SKM-1 treated with dmso at 0.1 percent for 144 hours (cell line): ENCODE measurements at regions not wholly inside any gene's neighbourhood (a gene's known extent, or its start where the extent isn't known, plus 50 kb on each side); places are given as distances from the start of the nearest gene placed in this dataset.

Experiments used
- DNase-seq: peaks from one replicate; lab custom pipeline; 2025; ENCODE audit not compliant: unreplicated experiment; lab: John Stamatoyannopoulos, UW

DNA sequence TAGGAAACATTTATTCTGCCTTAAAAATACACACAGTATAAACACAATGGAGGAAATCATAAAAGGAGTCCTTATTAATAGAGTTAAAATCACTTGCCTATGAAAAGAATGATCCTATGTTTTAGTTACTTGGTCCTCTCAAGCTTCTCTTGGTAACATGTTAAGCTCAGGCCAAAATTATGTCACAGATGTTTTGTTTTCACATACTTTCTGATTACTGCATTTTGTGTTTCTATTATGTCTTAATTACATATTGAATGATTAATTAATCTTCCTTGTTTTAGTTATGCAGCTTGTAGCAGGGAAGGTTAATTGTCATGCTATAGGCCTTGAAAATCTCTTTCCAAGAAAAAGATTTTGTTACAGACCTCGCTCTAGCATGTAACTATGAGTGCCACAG, 406.0 kb downstream of the PLA2G4A start:
- no peak for DNase-seq

DNA sequence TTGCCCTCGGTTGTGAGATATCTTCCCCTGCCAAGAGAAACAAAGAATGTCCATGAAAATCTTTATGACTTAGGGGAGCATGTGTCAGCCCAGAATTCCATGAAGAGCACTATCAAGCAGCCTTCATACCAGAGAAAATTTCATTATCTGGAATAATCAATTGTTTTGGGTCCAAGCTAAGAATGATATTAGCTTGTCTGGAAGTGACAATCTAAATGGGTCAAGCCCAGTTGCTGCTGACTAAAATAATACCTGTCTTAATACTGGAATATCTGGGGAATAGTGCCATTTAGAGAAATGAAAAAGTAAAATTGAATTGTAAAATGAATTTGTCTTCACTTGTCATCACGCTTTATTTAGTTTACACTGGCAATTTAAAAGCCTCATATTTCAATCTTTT, 407.4 kb downstream of the PLA2G4A start:
- DNase-seq, result no peak

DNA sequence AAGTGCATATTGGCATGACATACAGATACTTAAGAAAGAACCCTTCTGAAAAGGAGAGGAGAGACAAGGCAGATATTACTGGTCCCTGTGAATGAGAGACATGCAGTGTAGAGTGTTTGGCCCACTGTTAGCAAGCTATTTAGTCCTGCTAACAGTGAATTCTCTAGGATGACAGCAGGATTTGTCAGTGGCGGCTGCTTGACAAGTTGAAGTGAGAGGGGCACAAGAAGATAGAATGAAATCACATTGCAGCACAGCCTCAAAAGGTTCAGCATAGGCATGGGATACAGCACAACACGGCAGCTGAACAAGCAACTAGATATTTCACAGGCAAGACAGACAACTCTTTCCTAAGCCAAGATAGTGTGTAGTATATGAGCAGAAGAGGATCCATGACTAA, 407.9 kb downstream of the PLA2G4A start:
- DNase-seq, result no peak

DNA sequence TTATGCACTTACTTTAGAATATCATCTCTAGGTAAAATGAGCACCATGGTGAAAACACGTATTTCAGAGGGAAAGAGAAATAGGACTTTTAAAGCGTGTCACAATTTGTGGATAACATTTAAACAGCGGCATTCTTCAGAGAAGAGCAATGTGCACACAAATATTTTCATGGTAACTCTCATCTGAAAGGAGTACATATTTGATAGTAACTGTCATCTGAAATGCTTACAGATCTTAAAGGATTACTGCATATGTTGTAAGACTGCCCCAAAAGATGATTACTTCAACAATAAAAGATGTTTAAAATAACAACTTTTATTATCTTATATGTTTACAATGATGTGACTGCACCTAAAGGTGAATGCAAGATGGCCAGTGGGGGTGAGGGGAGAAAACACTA, 408.8 kb downstream of the PLA2G4A start:
- DNase-seq, result no peak

DNA sequence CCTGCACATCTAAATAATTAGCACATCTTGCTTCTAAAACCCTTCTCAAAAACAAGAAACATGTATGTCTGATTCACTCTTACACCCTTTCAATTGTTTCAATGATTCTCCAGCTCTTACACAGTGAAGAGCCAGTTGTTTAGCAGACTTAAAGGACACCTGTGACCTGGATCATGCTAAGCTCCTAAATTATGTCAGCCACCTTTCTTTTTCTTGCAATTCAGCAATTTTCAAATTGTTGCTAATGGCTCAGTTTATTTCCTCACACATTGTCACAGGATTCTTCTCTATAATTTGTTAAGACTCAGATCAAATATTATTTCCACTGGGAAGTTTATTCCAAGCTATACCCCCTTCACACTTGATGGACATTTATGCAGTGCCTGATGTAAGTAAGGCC, 413.2 kb downstream of the PLA2G4A start:
- DNase-seq, result no peak

DNA sequence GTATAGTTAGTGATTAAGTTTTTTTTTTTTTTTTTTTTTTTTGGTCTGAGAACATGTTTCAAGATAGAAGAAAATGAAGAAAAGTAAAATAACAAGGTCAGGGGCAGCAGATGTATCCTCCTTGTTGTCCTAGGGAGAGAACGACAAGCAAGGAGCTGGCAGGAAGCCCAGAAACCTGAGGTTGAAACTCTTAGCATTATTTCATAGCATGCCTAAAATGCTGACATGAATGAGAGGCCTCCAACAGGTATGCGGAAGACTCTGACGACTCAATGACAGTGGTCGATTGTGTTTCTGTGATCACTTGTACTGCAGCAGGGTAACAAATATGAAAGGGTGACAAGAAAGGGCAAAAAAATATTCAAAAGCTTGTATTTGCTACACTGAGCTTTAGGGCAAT, 415.9 kb downstream of the PLA2G4A start:
- no peak for DNase-seq

DNA sequence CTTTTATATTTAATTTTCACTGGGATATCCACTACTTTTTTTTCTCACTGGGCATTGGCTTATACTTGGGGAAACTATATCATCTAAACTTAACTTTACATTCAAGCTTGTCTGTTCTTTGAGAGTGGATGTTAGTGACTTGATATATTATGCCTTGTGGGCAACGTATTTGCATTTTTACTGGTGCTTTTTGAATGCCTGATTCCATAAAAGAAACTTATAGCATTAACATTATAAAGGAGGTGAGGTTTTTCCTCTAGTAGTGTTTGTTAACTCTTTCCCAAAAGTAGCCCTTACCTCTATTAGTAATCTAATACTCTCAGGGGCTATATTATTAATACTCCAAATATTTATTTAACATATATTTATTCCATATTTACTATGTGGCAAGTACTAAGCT, 416.5 kb downstream of the PLA2G4A start:
- DNase-seq, result no peak

DNA sequence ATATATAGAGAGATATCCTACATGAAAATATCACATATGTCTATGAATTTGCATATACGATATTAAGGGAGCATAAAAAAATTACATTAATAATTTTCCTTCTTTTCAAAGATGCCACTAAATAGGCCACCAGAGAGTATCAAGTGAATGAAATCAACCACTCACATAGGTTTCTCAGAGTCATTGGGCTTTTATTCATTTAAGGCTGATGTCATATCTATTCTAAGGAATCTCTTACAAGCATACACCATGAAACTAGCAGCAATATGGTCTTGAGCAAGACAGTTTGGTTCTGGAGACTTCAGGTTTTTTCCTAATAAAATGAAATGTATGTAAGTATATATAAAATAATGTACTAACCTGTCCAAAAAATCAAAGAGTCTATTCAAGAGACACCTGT, 420.4 kb downstream of the PLA2G4A start:
- no peak for DNase-seq

DNA sequence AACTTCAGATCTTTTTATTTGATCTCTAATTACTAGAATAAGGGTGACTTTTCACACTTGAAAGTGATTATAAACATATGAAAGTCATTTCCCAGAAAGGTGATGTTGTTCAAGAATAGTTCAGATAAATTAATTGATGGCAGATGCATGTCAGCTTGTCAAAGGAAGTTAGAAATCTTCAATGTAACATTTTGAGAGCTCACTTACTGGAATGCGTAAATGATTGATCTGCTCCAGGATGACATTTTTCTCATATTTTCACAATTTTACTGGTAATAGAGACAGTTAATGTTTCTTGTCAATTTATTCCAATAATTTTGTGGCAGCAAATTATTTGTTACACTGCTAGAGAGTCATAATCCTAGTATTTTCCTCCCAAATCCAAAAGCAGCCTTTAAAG, 424.2 kb downstream of the PLA2G4A start:
- no peak for DNase-seq

DNA sequence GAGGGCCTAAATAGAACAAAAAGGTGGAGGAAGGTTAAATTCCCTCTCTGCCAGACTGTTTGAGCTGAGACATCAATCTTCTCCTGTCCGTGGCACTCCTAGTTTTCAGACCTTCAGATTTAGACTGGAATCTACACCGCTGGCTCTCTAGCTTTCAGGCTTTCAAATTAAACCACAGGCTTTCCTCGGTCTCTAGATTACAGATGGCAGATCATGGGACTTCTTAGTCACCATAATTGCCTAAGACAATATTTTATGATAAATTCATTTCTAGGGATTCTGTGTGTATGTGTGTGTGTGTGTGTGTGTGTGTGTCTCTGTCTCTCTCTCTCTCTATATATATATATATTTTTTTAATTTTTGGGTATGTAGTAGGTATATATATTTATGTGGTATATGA, 428.7 kb downstream of the PLA2G4A start:
- DNase-seq, result no peak

DNA sequence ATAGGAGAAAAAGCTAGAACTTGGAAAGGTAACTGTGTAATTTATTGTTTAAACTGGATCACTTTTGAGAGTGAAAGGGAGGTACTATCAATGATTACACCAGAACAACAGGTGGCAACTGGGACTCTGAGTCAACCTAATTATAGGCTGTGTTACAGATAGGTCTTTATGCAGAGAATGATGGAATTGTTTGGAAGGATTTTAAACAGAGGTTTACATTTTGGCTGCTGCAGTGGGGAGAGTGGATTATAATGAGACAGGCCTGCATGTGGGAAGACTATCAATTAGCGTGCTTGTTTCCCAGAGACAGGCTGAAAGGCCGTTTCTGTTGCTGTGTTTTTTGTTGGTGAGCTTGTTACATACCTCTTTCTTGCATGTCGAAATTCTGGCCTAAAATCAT, 432.9 kb downstream of the PLA2G4A start:
- DNase-seq, result no peak

DNA sequence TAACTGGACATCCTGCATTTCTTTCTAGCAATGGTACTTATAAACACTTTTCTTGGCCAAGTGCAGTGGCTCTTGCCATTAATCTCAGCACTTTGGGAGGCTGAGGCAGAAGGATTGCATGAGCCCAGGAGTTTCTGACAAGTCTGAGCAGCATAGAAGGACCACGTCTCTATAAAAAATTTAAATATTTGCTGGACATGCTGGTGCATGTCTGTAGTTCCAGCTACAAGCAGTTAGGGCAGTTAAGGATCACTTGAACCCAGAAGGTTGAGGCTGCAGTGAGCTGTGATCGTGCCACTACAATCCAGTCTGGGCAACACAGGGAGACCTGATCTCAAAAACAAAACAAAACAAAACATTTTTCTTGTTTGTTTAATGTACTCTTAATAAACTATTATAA, 434.0 kb downstream of the PLA2G4A start:
- DNase-seq, result no peak

DNA sequence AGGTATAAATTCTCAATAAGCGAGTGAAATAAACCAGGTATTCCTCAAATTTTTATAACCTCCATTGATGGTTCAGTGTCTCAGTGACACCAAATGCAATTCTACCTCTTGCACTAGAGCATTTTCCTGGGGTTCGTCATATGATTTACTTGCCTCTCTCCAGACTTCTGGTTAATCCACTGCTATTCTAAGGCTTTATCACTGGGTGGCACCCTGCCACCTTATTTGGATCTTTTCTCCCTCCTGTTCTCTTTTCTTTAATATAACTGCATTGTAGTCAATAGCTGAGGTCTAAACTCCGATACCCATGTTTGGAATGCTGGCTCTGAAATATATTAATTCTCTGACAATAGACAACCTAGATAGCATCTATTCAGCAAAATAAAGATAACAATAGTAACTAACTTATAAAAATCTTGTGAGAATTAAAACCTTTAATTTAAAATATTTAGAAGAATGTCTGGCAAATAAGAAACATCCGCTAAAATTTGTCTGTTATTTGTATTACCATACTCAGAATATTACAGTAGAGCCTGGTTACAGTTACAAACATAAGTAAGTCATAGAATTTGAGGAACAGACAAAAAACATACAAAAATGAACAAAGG, 436.4 kb downstream of the PLA2G4A start:
- peak; percentile 40 for DNase-seq

DNA sequence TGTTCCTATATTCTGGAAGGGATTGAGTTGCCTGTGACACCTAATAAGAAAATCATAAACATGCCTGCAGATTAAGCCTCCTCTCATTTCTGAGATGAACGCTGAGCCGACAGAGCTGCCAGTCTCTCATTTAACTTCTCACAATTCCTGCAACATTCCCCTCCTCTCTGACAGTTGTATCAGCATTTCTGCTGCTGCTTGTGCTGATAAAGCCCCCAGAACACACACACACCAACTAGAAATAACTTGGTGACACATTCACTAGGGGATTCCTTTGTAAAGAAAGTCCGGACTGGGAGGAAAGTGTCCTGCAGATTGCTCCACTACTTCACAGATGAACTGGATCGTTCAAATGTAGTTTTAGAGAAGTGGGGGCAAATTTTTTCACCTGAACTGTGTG, 437.3 kb downstream of the PLA2G4A start:
- DNase-seq, result no peak

DNA sequence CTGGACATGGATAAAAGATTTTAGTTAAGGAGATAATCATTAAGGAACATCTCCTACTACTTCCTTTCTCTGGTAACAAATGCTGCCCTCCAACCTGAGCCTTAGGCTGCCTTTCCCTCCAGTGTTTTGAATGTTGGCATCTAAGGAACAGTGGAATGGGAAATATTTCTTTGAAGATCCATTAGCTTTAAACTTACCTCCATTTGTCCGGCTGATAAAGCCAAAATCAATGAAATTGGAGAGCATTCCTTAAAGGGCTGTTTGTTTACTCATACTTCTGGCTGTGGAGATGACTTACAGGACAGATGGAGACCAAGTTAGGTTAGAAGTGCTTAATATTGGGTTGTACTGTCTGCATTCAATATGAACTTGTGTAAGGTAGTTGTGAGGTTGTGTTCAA, 439.1 kb downstream of the PLA2G4A start:
- DNase-seq, result no peak

DNA sequence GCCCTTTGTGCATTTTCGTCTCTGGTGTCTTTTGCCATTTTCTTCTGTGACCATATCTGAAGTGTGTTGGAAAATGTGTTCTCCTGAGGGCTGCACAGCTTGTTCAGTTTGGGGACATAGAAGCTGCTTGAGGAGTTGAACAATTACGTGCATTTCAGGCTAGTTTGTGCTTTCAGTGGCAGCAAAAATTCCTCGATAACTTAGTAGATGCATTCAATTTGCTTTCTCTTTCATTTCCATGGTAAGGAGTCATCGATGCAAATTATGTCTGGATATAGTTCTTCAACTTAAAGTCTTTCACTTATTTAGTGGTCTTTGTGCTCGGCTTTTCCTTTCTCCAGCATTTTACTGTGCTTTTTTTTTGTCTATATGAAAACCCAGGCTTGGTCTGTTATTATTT, 441.5 kb downstream of the PLA2G4A start:
- DNase-seq, result no peak

DNA sequence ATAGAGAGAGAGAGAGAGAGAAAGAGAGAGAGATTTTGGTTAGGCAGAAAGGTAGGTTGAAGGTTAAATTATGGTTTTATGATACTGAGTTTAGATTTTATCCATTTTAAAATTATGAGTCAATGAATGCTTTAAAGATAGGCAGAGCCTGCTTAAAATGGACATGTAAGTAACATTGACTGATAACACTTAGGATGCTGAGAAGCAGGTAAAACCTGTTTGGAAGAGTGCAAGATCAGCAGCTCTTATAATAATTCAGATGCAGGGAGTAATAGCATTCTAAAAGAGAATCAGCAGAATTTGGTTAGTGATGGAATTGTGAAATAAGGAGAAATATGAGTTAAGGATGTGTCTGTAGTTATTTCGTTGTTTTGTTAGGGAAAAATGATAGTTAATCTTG, 446.6 kb downstream of the PLA2G4A start:
- no peak for DNase-seq

DNA sequence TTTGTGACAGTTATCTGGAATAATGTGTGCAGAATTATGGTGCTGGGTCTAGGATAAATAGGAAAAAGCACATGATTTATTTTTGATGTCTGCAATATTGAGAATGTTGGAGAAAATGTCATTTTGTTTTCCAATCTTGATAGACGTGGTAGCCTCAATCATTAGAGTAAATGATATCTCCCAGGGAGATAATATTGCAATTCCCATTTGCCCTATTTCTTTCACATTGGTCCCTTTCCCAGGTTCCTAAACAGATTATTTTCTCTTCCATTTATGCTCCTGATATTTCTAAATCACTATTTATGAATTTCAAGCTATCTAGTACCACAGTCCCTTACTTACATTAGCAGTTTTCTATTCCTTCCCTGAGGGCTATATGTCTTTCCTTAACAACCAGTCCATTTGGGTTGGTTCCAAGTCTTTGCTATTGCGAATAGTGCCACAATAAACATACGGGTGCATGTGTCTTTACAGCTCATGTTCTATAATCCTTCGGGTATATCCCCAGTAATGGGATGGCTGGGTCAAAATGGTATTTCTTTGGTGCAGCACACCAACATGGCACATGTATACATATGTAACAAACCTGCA, 447.3 kb downstream of the PLA2G4A start:
- DNase-seq, result no peak

DNA sequence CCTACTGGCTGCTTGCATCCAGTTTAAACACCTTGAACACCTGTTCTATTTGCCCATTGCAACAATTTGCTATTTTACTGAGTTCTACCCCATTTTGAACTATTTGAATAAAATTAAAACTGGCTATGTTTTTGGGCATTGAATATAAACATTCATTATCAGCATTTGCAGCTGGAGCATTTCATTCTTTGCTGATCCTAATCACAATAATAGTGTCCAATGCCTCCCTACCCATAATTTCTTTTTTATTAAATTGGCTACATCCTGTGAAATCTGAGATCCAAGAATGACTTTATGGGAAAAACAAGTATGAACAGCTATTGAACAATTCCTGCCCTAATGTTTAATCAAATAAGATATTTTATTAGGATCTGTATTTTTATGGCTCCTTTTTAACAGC, 447.9 kb downstream of the PLA2G4A start:
- DNase-seq, result no peak

DNA sequence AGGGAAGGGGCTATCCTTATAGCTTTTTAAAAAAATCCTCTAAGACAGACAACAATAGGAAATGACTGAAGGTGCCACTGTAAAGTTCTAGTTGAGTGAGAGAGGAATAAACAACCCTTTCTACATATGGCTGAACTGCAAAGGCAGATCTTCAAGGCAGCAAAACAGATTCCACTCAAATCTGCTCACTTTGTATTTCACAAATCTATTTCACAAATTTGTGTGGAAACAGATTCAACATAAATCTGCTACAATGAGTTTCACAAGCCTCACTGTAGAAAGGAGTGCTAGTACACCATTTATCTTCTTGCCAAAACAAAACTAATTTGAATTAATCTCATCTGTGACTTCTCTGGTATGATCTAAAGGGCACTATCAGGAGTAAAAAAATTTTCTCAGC, 451.3 kb downstream of the PLA2G4A start:
- no peak for DNase-seq

DNA sequence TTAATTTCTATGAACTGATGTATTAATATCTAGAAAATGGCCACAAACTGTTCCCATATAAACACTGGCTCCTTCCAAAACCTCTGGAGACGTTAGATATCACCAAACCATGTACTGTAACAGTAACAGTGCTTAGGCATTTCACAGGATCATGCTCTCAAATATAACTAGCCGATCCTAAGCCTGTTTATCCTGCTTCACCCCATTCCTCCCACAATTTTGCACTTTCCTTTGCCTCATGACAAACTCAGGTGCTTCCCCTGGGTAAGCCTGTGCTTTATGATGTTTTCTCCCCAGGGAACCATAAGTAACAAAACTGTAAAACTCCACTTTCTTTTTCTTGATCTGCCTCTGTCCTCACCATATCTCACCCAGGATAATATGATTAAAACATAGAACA, 452.3 kb downstream of the PLA2G4A start:
- DNase-seq, result no peak

DNA sequence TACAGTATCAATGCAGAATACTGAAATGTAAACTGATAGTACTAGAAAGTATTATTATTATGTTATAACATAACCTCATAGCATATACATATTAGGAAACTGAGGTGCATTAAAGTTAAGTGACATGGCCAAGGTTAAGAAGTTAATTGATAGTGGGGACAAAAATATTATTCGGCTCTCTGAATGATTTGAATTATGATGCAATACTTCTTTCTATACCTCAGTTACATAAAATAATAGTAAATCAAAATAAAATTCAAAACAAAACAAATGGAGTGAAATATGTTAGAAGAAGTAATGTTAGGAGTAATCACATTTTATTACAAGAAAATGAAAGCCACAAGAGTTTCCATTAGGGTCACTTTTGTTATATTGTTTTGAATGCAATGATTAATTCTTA, 455.2 kb downstream of the PLA2G4A start:
- no peak for DNase-seq

DNA sequence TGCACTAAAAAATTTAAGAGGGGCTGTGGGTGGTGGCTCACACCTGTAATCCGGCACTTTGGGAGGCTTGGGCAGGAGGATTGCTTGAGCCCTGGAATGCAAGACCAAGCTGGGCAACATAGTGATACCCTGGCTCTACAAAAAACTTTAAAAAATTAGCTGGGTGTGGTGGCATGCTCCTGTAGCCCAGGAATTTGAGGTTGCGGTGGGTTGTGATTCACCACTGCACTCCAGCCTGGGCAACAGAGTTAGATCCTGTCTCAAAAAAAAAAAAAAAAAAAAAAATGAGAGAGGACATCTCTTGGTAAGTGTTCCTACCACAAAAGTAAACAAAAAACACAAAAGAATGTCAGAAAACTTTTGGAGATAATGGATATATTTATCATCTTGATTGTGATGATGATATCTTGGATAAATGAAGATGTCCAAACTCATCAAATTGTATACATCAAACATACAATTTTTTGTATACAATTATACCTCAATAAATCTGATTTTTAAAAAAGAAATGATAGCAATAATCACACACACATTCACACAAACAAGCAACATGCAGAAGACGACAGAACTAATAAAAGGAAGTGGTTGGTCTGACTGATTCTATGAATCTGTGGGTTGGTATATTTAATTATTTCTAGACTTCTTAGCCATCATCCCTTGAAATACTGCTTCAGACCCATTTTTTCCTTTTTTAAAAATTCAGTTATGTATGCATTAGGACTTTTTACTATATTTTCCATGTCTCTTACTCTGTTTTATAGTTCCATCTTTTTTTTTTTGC, 465.9 kb downstream of the PLA2G4A start:
- DNase-seq, result no peak
